ENCODE measurements at regions not wholly inside any gene's neighbourhood (a gene's known extent, or its start where the extent isn't known, plus 50 kb on each side); places are given as distances from the start of the nearest gene placed in this dataset.

- Histone ChIP-seq H3K4me1 (ENCODE audit: control insufficient read depth in 3 of 3, insufficient read depth in 2 of 3, low read depth in 1 of 3, low read length in 2 of 3) (no peaks in the 10 kb centered on the region), H3K4me3 (ENCODE audit: low read depth in 1 of 3, low read length in 3 of 3) (no peak overlapping the region), H3K36me3 (ENCODE audit: control insufficient read depth in 3 of 3, insufficient read depth in 2 of 3, low read depth in 1 of 3, low read length in 3 of 3) (no peaks in the 10 kb centered on the region), H3K27me3 (ENCODE audit: control insufficient read depth in 3 of 3, insufficient read depth in 3 of 3, low read length in 3 of 3) (no peaks in the 10 kb centered on the region), H3K27ac (ENCODE audit: low read depth in 1 of 3, low read length in 2 of 3) (no peak overlapping the region), H3K9me3 (ENCODE audit: control insufficient read depth in 2 of 2, insufficient read depth in 1 of 2, low read depth in 1 of 2, low read length in 1 of 2) (no peaks in the 10 kb centered on the region)
- no peak for DNase-seq
- FAIRE-seq: no peak
These were observed 514.7 kb upstream of the KCND2 start for GRCh38 chr7:119758254-119758653.

- Histone ChIP-seq H3K4me3 (ENCODE audit: low read depth in 1 of 3, low read length in 3 of 3) (no peak overlapping the region), H3K36me3 (ENCODE audit: control insufficient read depth in 3 of 3, insufficient read depth in 2 of 3, low read depth in 1 of 3, low read length in 3 of 3) (no peaks in the 10 kb centered on the region), H3K27ac (ENCODE audit: low read depth in 1 of 3, low read length in 2 of 3) (no peak overlapping the region), H3K9me3 (ENCODE audit: control insufficient read depth in 2 of 2, insufficient read depth in 1 of 2, low read depth in 1 of 2, low read length in 1 of 2) (no peaks in the 10 kb centered on the region), H3K4me1 (ENCODE audit: control insufficient read depth in 3 of 3, insufficient read depth in 2 of 3, low read depth in 1 of 3, low read length in 2 of 3) (no peaks in the 10 kb centered on the region), H3K27me3 (ENCODE audit: control insufficient read depth in 3 of 3, insufficient read depth in 3 of 3, low read length in 3 of 3) (no peaks in the 10 kb centered on the region)
- FAIRE-seq (no peak), DNase-seq (no peak)
- 53 to 62% (median 61%) methylated on average over 1 of the region's 1 CpG for WGBS, 3 donors
These were observed 511.2 kb upstream of the KCND2 start for GRCh38 chr7:119761776-119762175.

- no peak overlapping the region for H3K27ac ChIP-seq (ENCODE audit: low read depth in 1 of 3, low read length in 2 of 3)
- no peaks in the 10 kb centered on the region for H3K36me3 ChIP-seq (ENCODE audit: control insufficient read depth in 3 of 3, insufficient read depth in 2 of 3, low read depth in 1 of 3, low read length in 3 of 3)
- no peaks in the 10 kb centered on the region for H3K4me1 ChIP-seq (ENCODE audit: control insufficient read depth in 3 of 3, insufficient read depth in 2 of 3, low read depth in 1 of 3, low read length in 2 of 3)
- no peaks in the 10 kb centered on the region for H3K27me3 ChIP-seq (ENCODE audit: control insufficient read depth in 3 of 3, insufficient read depth in 3 of 3, low read length in 3 of 3)
- no peak overlapping the region for H3K4me3 ChIP-seq (ENCODE audit: low read depth in 1 of 3, low read length in 3 of 3)
- H3K9me3 ChIP-seq (ENCODE audit: control insufficient read depth in 2 of 2, insufficient read depth in 1 of 2, low read depth in 1 of 2, low read length in 1 of 2): no peaks in the 10 kb centered on the region
- WGBS, 3 donors: 43 to 55% (median 50%) methylated on average over 2 of the region's 2 CpGs
- FAIRE-seq: no peak
- no peak for DNase-seq
These were observed 490.7 kb upstream of the KCND2 start for GRCh38 chr7:119782286-119782685.

- 45 to 68% (median 61%) methylated on average over 1 of the region's 1 CpG for WGBS, 3 donors
- Histone ChIP-seq H3K4me1 (ENCODE audit: control insufficient read depth in 3 of 3, insufficient read depth in 2 of 3, low read depth in 1 of 3, low read length in 2 of 3) (no peaks in the 10 kb centered on the region), H3K27me3 (ENCODE audit: control insufficient read depth in 3 of 3, insufficient read depth in 3 of 3, low read length in 3 of 3) (no peaks in the 10 kb centered on the region)
These were observed 489.2 kb upstream of the KCND2 start for GRCh38 chr7:119783799-119784198.

GRCh38 chr7:119802147-119802546 is 470.8 kb upstream of the KCND2 start:
- WGBS, 3 donors: 67 to 78% (median 72%) methylated on average over 6 of the region's 6 CpGs

More at GRCh38 chr7:119783799-119784198, 489.2 kb upstream of the KCND2 start:
- no peak overlapping the region for H3K27ac ChIP-seq (ENCODE audit: low read depth in 1 of 3, low read length in 2 of 3)
- no peaks in the 10 kb centered on the region for H3K9me3 ChIP-seq (ENCODE audit: control insufficient read depth in 2 of 2, insufficient read depth in 1 of 2, low read depth in 1 of 2, low read length in 1 of 2)
- H3K4me3 ChIP-seq (ENCODE audit: low read depth in 1 of 3, low read length in 3 of 3): no peak overlapping the region
- DNase-seq: no peak
- no peak for FAIRE-seq
- no peaks in the 10 kb centered on the region for H3K36me3 ChIP-seq (ENCODE audit: control insufficient read depth in 3 of 3, insufficient read depth in 2 of 3, low read depth in 1 of 3, low read length in 3 of 3)

GRCh38 chr7:119825091-119825655 is 447.8 kb upstream of the KCND2 start:
- Histone ChIP-seq H3K27ac (ENCODE audit: low read depth in 1 of 3, low read length in 2 of 3) (no peak overlapping the region), H3K9me3 (ENCODE audit: control insufficient read depth in 2 of 2, insufficient read depth in 1 of 2, low read depth in 1 of 2, low read length in 1 of 2) (peaks cover 0 to 4% of the 10 kb centered on the region in 2 donors), H3K27me3 (ENCODE audit: control insufficient read depth in 3 of 3, insufficient read depth in 3 of 3, low read length in 3 of 3) (no peaks in the 10 kb centered on the region), H3K36me3 (ENCODE audit: control insufficient read depth in 3 of 3, insufficient read depth in 2 of 3, low read depth in 1 of 3, low read length in 3 of 3) (no peaks in the 10 kb centered on the region), H3K4me1 (ENCODE audit: control insufficient read depth in 3 of 3, insufficient read depth in 2 of 3, low read depth in 1 of 3, low read length in 2 of 3) (no peaks in the 10 kb centered on the region), H3K4me3 (ENCODE audit: low read depth in 1 of 3, low read length in 3 of 3) (no peak overlapping the region)
- 35 to 60% (median 46%) methylated on average over 3 of the region's 3 CpGs for WGBS, 3 donors
- FAIRE-seq: no peak
- no peak for DNase-seq

More at GRCh38 chr7:119802147-119802546, 470.8 kb upstream of the KCND2 start:
- Histone ChIP-seq H3K36me3 (ENCODE audit: control insufficient read depth in 3 of 3, insufficient read depth in 2 of 3, low read depth in 1 of 3, low read length in 3 of 3) (no peaks in the 10 kb centered on the region), H3K27me3 (ENCODE audit: control insufficient read depth in 3 of 3, insufficient read depth in 3 of 3, low read length in 3 of 3) (no peaks in the 10 kb centered on the region), H3K4me1 (ENCODE audit: control insufficient read depth in 3 of 3, insufficient read depth in 2 of 3, low read depth in 1 of 3, low read length in 2 of 3) (no peaks in the 10 kb centered on the region), H3K9me3 (ENCODE audit: control insufficient read depth in 2 of 2, insufficient read depth in 1 of 2, low read depth in 1 of 2, low read length in 1 of 2) (peaks cover 0 to 4% of the 10 kb centered on the region in 2 donors), H3K4me3 (ENCODE audit: low read depth in 1 of 3, low read length in 3 of 3) (no peak overlapping the region), H3K27ac (ENCODE audit: low read depth in 1 of 3, low read length in 2 of 3) (no peak overlapping the region)
- DNase-seq: no peak
- FAIRE-seq: no peak

GRCh38 chr7:119826547-119826946 is 446.4 kb upstream of the KCND2 start:
- WGBS, 3 donors: 90 to 93% (median 91%) methylated on average over 1 of the region's 1 CpG
- H3K27me3 ChIP-seq (ENCODE audit: control insufficient read depth in 3 of 3, insufficient read depth in 3 of 3, low read length in 3 of 3): no peaks in the 10 kb centered on the region
- H3K4me1 ChIP-seq (ENCODE audit: control insufficient read depth in 3 of 3, insufficient read depth in 2 of 3, low read depth in 1 of 3, low read length in 2 of 3): no peaks in the 10 kb centered on the region
- FAIRE-seq: no peak
- peaks cover 0 to 2% of the 10 kb centered on the region in 2 donors for H3K9me3 ChIP-seq (ENCODE audit: control insufficient read depth in 2 of 2, insufficient read depth in 1 of 2, low read depth in 1 of 2, low read length in 1 of 2)
- no peak overlapping the region for H3K4me3 ChIP-seq (ENCODE audit: low read depth in 1 of 3, low read length in 3 of 3)
- H3K36me3 ChIP-seq (ENCODE audit: control insufficient read depth in 3 of 3, insufficient read depth in 2 of 3, low read depth in 1 of 3, low read length in 3 of 3): no peaks in the 10 kb centered on the region
- DNase-seq: no peak
- no peak overlapping the region for H3K27ac ChIP-seq (ENCODE audit: low read depth in 1 of 3, low read length in 2 of 3)

- no peaks in the 10 kb centered on the region for H3K36me3 ChIP-seq (ENCODE audit: control insufficient read depth in 3 of 3, insufficient read depth in 2 of 3, low read depth in 1 of 3, low read length in 3 of 3)
- 90 to 95% (median 93%) methylated on average over 6 of the region's 6 CpGs for WGBS, 3 donors
- DNase-seq: no peak
- FAIRE-seq: no peak
- no peaks in the 10 kb centered on the region for H3K27me3 ChIP-seq (ENCODE audit: control insufficient read depth in 3 of 3, insufficient read depth in 3 of 3, low read length in 3 of 3)
- no peak overlapping the region for H3K4me3 ChIP-seq (ENCODE audit: low read depth in 1 of 3, low read length in 3 of 3)
- H3K4me1 ChIP-seq (ENCODE audit: control insufficient read depth in 3 of 3, insufficient read depth in 2 of 3, low read depth in 1 of 3, low read length in 2 of 3): no peaks in the 10 kb centered on the region
- H3K27ac ChIP-seq (ENCODE audit: low read depth in 1 of 3, low read length in 2 of 3): no peak overlapping the region
- peaks cover 0 to 2% of the 10 kb centered on the region in 2 donors for H3K9me3 ChIP-seq (ENCODE audit: control insufficient read depth in 2 of 2, insufficient read depth in 1 of 2, low read depth in 1 of 2, low read length in 1 of 2)
These were observed 434.5 kb upstream of the KCND2 start for GRCh38 chr7:119838444-119838843.

- no peak for DNase-seq
- WGBS, 3 donors: 10 to 36% (median 36%) methylated on average over 1 of the region's 1 CpG
- no peaks in the 10 kb centered on the region for H3K4me1 ChIP-seq (ENCODE audit: control insufficient read depth in 3 of 3, insufficient read depth in 2 of 3, low read depth in 1 of 3, low read length in 2 of 3)
- peaks cover 0 to 2% of the 10 kb centered on the region in 2 donors for H3K9me3 ChIP-seq (ENCODE audit: control insufficient read depth in 2 of 2, insufficient read depth in 1 of 2, low read depth in 1 of 2, low read length in 1 of 2)
- no peaks in the 10 kb centered on the region for H3K27me3 ChIP-seq (ENCODE audit: control insufficient read depth in 3 of 3, insufficient read depth in 3 of 3, low read length in 3 of 3)
- H3K4me3 ChIP-seq (ENCODE audit: low read depth in 1 of 3, low read length in 3 of 3): no peak overlapping the region
- H3K36me3 ChIP-seq (ENCODE audit: control insufficient read depth in 3 of 3, insufficient read depth in 2 of 3, low read depth in 1 of 3, low read length in 3 of 3): no peaks in the 10 kb centered on the region
- no peak for FAIRE-seq
- no peak overlapping the region for H3K27ac ChIP-seq (ENCODE audit: low read depth in 1 of 3, low read length in 2 of 3)
These were observed 430.6 kb upstream of the KCND2 start for GRCh38 chr7:119842337-119842736.

Data from small intestine (tissue), 7 donors.